ENCODE measurements at regions not wholly inside any gene's neighbourhood (a gene's known extent, or its start where the extent isn't known, plus 50 kb on each side); places are given as distances from the start of the nearest gene placed in this dataset.

DNA sequence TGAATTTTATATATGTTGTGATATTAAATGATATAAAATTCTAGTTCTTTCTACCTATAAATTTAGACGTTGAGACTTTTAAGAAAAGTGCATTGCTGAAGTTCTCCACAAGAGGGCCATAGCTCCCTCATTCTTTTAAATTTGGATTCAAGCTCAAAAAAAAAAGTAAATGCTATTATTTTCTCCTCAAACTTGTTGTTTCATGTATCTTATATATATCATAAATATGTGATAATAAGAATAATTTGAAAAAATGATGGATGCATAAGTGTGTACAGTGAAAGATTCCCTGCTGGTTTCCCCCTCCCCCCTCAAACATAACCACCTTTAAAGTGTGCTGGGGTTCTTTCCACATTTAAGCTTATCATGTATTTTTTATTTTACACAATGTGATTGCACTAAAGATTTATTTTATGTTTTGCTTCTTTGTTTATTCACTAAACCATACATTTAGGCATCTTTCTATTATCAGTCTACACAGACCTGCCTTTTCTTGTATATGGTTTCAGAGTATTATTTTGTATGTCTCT lies 769.4 kb upstream of the GOLIM4 start:
- no peaks in the 10 kb centered on the region for H3K79me2 ChIP-seq (ENCODE audit: insufficient read depth, low read length)
- H3K27ac ChIP-seq (ENCODE audit: low read depth, low read length, poor library complexity, severe bottlenecking): no peak overlapping the region
- no peak overlapping the region for H3K4me3 ChIP-seq (ENCODE audit: low read depth, low read length, poor library complexity, severe bottlenecking)
- H2AFZ ChIP-seq (ENCODE audit: low read length): no peak overlapping the region
- H3K4me2 ChIP-seq (ENCODE audit: low read length): no peak overlapping the region
- no peaks in the 10 kb centered on the region for H3K27me3 ChIP-seq (ENCODE audit: insufficient read depth, low read length)
- no peak overlapping the region for H3K9ac ChIP-seq (ENCODE audit: low read length)
- H3K9me3 ChIP-seq (ENCODE audit: low read length): no peaks in the 10 kb centered on the region
- H3K4me1 ChIP-seq (ENCODE audit: insufficient read depth, low read length, severe bottlenecking): no peaks in the 10 kb centered on the region
- H4K20me1 ChIP-seq (ENCODE audit: insufficient read depth, low read length): no peaks in the 10 kb centered on the region
- TF ChIP-seq, protein P1, sequence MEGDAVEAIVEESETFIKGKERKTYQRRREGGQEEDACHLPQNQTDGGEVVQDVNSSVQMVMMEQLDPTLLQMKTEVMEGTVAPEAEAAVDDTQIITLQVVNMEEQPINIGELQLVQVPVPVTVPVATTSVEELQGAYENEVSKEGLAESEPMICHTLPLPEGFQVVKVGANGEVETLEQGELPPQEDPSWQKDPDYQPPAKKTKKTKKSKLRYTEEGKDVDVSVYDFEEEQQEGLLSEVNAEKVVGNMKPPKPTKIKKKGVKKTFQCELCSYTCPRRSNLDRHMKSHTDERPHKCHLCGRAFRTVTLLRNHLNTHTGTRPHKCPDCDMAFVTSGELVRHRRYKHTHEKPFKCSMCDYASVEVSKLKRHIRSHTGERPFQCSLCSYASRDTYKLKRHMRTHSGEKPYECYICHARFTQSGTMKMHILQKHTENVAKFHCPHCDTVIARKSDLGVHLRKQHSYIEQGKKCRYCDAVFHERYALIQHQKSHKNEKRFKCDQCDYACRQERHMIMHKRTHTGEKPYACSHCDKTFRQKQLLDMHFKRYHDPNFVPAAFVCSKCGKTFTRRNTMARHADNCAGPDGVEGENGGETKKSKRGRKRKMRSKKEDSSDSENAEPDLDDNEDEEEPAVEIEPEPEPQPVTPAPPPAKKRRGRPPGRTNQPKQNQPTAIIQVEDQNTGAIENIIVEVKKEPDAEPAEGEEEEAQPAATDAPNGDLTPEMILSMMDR (IDR thresholded peaks at IDR 0.05; ENCODE audit: low read length): peak; percentile 64
- no peak for TF ChIP-seq EZH2 (IDR thresholded peaks at IDR 0.05; ENCODE audit: borderline replicate concordance, low read length)
- no peaks in the 10 kb centered on the region for H3F3A ChIP-seq (ENCODE audit: insufficient read depth, low read length)
- no peaks in the 10 kb centered on the region for H3K9me2 ChIP-seq (ENCODE audit: low read depth, low read length)
- no peaks in the 10 kb centered on the region for H3K36me3 ChIP-seq (ENCODE audit: insufficient read depth, low read length)

DNA sequence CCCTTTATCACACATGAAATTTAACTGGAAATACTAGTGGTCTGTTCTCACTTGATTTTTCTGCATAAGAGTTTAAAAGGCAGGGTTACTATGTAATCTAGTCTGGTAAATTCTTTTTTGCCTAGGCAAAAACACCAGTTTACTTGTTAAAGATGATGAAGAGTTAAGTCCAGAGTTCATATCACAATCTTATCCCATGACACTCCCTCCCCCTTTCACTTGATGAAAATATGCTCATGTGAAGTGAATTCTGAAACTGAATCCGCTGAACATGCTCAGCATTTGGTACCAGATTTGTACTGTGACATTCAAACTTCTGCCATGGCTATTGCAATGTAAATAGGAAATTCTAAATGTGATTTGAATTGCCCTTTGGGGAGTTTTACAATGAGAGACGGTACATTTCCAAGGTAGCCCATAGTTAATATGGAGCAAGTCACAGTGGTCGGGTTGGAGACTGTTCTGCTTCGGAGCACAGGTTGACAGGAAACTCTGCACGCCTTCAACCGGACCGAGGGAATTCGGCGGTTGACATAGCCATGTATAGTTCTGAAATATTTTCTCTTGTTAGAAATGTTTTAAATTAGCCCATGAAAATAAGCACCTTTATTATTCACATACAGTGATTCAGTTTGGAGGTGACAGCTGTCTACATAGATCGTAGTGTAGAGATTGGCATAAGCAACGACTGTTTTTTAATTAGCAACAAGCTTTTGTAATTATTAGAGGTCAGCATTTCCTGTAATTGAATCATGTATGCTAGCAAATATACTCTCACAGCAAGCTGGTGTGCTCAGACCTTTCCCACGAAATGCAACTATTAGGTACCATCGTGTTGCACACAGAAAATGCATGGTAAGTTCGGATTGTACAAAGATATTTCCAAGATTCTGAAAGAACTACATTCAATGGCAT lies 768.6 kb upstream of the GOLIM4 start:
- Histone ChIP-seq H3K79me2 (ENCODE audit: insufficient read depth, low read length) (no peaks in the 10 kb centered on the region), H3F3A (ENCODE audit: insufficient read depth, low read length) (no peaks in the 10 kb centered on the region), H3K9me2 (ENCODE audit: low read depth, low read length) (no peaks in the 10 kb centered on the region), H2AFZ (ENCODE audit: low read length) (no peak overlapping the region), H3K27ac (ENCODE audit: low read depth, low read length, poor library complexity, severe bottlenecking) (no peak overlapping the region), H3K4me1 (ENCODE audit: insufficient read depth, low read length, severe bottlenecking) (no peaks in the 10 kb centered on the region), H3K27me3 (ENCODE audit: insufficient read depth, low read length) (no peaks in the 10 kb centered on the region), H3K36me3 (ENCODE audit: insufficient read depth, low read length) (no peaks in the 10 kb centered on the region), H3K4me3 (ENCODE audit: low read depth, low read length, poor library complexity, severe bottlenecking) (no peak overlapping the region), H3K9ac (ENCODE audit: low read length) (no peak overlapping the region), H3K9me3 (ENCODE audit: low read length) (no peaks in the 10 kb centered on the region), H3K4me2 (ENCODE audit: low read length) (no peak overlapping the region), H4K20me1 (ENCODE audit: insufficient read depth, low read length) (no peaks in the 10 kb centered on the region)
- TF ChIP-seq, protein P1 (IDR thresholded peaks at IDR 0.05; ENCODE audit: low read length): no peak
- TF ChIP-seq EZH2 (IDR thresholded peaks at IDR 0.05; ENCODE audit: borderline replicate concordance, low read length): no peak

DNA sequence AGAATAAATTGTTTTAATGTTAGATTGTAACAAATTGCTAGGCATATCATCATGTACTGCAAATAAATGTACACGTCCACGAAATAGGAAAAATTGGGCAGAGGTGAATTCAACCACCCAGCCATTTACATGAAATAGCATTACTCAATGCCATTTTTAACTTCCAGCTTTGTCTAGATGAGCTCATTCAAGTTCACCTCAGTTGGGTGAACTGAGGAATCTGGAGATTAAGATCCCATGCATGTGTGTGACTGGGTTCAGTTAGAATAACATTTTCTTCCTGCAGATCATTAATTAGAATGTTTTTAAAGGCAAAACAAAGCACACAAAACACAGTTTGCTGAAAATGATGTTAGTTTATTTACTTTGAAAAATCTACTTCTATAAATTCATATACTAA lies 767.8 kb upstream of the GOLIM4 start:
- Histone ChIP-seq H4K20me1 (ENCODE audit: insufficient read depth, low read length) (no peaks in the 10 kb centered on the region), H3K9me2 (ENCODE audit: low read depth, low read length) (no peaks in the 10 kb centered on the region), H3K36me3 (ENCODE audit: insufficient read depth, low read length) (no peaks in the 10 kb centered on the region), H3K27ac (ENCODE audit: low read depth, low read length, poor library complexity, severe bottlenecking) (no peak overlapping the region), H3K27me3 (ENCODE audit: insufficient read depth, low read length) (no peaks in the 10 kb centered on the region), H3F3A (ENCODE audit: insufficient read depth, low read length) (no peaks in the 10 kb centered on the region), H3K4me2 (ENCODE audit: low read length) (no peak overlapping the region), H2AFZ (ENCODE audit: low read length) (no peak overlapping the region), H3K9ac (ENCODE audit: low read length) (no peak overlapping the region), H3K79me2 (ENCODE audit: insufficient read depth, low read length) (no peaks in the 10 kb centered on the region), H3K4me1 (ENCODE audit: insufficient read depth, low read length, severe bottlenecking) (no peaks in the 10 kb centered on the region), H3K4me3 (ENCODE audit: low read depth, low read length, poor library complexity, severe bottlenecking) (no peak overlapping the region), H3K9me3 (ENCODE audit: low read length) (no peaks in the 10 kb centered on the region)
- no peak for TF ChIP-seq EZH2 (IDR thresholded peaks at IDR 0.05; ENCODE audit: borderline replicate concordance, low read length)
- TF ChIP-seq, protein P1 (IDR thresholded peaks at IDR 0.05; ENCODE audit: low read length): no peak
